Ovary (tissue), 7 donors: ENCODE measurements at regions not wholly inside any gene's neighbourhood (a gene's known extent, or its start where the extent isn't known, plus 50 kb on each side); places are given as distances from the start of the nearest gene placed in this dataset.

Experiments used
- DNase-seq, 5 donors: peaks; one replicate each; pipeline ENCODE4 v3.0.0-alpha.2; 2019 to 2020
- H3K27ac ChIP-seq, 2 donors: fragments of 200-600 bp; one replicate each; pipeline versions ENCODE4 v1.5.1 to v1.8.0; 2019 to 2022
- H3K27me3 ChIP-seq: fragments of 200-600 bp; one replicate; pipeline ENCODE4 v1.8.0; 2022
- H3K36me3 ChIP-seq: fragments of 200-600 bp; sonication (generic); one replicate; pipeline ENCODE4 v1.5.1; 2019
- H3K4me1 ChIP-seq: one replicate; pipeline ENCODE4 v1.8.1; 2013; ENCODE audit warnings: mild to moderate bottlenecking, moderate library complexity; ENCODE audit not compliant: insufficient read depth
- H3K4me3 ChIP-seq: fragments of 200-600 bp; sonication (generic); one replicate; pipeline ENCODE4 v1.5.1; 2017
- H3K9me3 ChIP-seq, 2 donors: fragments of 200-600 bp in 1 of 2; sonication (generic) in 1 of 2; one replicate each; pipeline versions ENCODE4 v1.5.1 to v1.8.1; 2013 to 2019; ENCODE audit warnings: mild to moderate bottlenecking in 1 of 2, moderate library complexity in 1 of 2
- CTCF ChIP-seq, 3 donors: fragments of 450-650 bp in 2 of 3; fragments of 200-600 bp in 1 of 3; IDR thresholded peaks; one replicate each; pipeline versions ENCODE4 v1.5.1 to v1.8.0; 2016 to 2022; ENCODE audit warnings: antibody characterized with exemption in 3 of 3, mild to moderate bottlenecking in 1 of 3
- EP300 ChIP-seq: sonication (generic); formaldehyde crosslinking; IDR thresholded peaks from one replicate; pipeline ENCODE4 v1.6.1; 2017; ENCODE audit warnings: antibody characterized with exemption
- POLR2A ChIP-seq: fragments of 450-650 bp; IDR thresholded peaks from one replicate; pipeline ENCODE4 v1.6.1; 2017; ENCODE audit warnings: antibody characterized with exemption, mild to moderate bottlenecking, moderate library complexity
- whole genome bisulfite sequencing, 3 donors: extraction: QIAGEN DNeasy Blood & Tissue Kit in 1 of 3; methylation state at CpG; one replicate each; pipeline versions ENCODE4 v1.1.5 to v1.1.7; 2013 to 2017; 5-methylcytosine and 5-hydroxymethylcytosine counted together
- intact Hi-C, 4 donors: fragments of 100-400 bp; cut with DNase I; formaldehyde crosslinking; loops; one replicate each; pipeline versions ENCODE4 v1.11.0 to v1.15.1; 2022 to 2023
- donor health status: DM: no; HTN: no; CAD: no; lungs with moderate emphysema.
- donor health status: DM: no; HTN: no; CAD: no.
- donor health status: Bipolar disorder and iron deficiency.
- donor health status: DM: no; HTN: no; CAD: no.
- donor health status: DM: yes; HTN: yes; CAD: no.

- Histone ChIP-seq H3K27me3 (no peaks in the 10 kb centered on the region), H3K27ac (no peak overlapping the region), H3K9me3 (no peaks in the 10 kb centered on the region), H3K4me3 (no peak overlapping the region), H3K4me1 (no peaks in the 10 kb centered on the region), H3K36me3 (no peaks in the 10 kb centered on the region)
- TF ChIP-seq EP300 = no peak
- TF ChIP-seq CTCF (IDR thresholded peaks at IDR 0.05) = no peak
- no peak for TF ChIP-seq POLR2A
- intact Hi-C loops = no loop called here
- 50 to 58% (median 55%) methylated on average over 5 of the region's 5 CpGs for WGBS, 3 donors
- DNase-seq = no peak
Observed at GRCh38 chr1:224879162-224879803, 50.2 kb upstream of the DNAH14 start.
